K562 (cell line): ENCODE measurements at regions not wholly inside any gene's neighbourhood (a gene's known extent, or its start where the extent isn't known, plus 50 kb on each side); places are given as distances from the start of the nearest gene placed in this dataset.

Experiments used
- ATAC-seq: fragments of 200-7000 bp; cut with Tn5 transposase; 3 replicates; pipeline ENCODE4 v1.9.1; 2020; ENCODE audit warnings: moderate library complexity
- BruUV-seq: library from RNA; stranded (reverse); fragments of 400-500 nt; replicated peaks from 2 replicates; lab custom pipeline; 2021; lab: Mats Ljungman, UMichigan
- CTCF ChIA-PET: fragments of 300-600 bp; formaldehyde crosslinking; extraction: SDS; loops from one replicate; lab custom pipeline; 2021; ENCODE audit warnings: low intra/inter-chr PET ratio; lab: Yijun Ruan, JAX
- POLR2A ChIA-PET: fragments of 300-600, 350-650 bp; sonication (Branson Sonifier 250); formaldehyde crosslinking; extraction: SDS; loops from one replicate; lab custom pipeline; 2021; ENCODE audit warnings: antibody characterized with exemption, inconsistent platforms; lab: Yijun Ruan, JAX
- DNase-seq, 4 experiments: peaks; one replicate each; pipeline versions ENCODE4 v3.0.0 to v3.0.0-alpha.2; 2011 to 2018; ENCODE audit warnings: low spot score in 3 of 4, mixed read lengths in 3 of 4; ENCODE audit errors: extremely low read depth in 1 of 4
- FAIRE-seq: peaks from 2 replicates; lab custom pipeline; 2011; peaks lifted over from hg19 to GRCh38; lab: Jason Lieb, UNC
- H2AFZ ChIP-seq: 2 replicates; pipeline ENCODE4 v1.6.0; 2011; ENCODE audit warnings: low read depth, low read length, control low read depth, inconsistent platforms
- H3K27ac ChIP-seq: fragments of 200-600 bp; 3 replicates; pipeline ENCODE4 v1.8.0; 2011; ENCODE audit warnings: low read depth, mild to moderate bottlenecking, control low read depth, inconsistent platforms, low read length, moderate library complexity, mixed read lengths; ENCODE audit errors: extremely low read depth
- H3K27me3 ChIP-seq, 2 experiments: fragments of 300-600 bp in 1 of 2; 2 replicates in 1 of 2; 3 replicates in 1 of 2; pipeline versions ENCODE4 v1.6.0 to v1.8.0; 2011; ENCODE audit warnings: inconsistent platforms in 2 of 2, low read length in 2 of 2, mild to moderate bottlenecking in 1 of 2, mixed read lengths in 1 of 2, moderate library complexity in 1 of 2; ENCODE audit not compliant: control insufficient read depth in 2 of 2, insufficient read depth in 2 of 2
- H3K36me3 ChIP-seq: fragments of 300-600 bp; 3 replicates; pipeline ENCODE4 v1.8.0; 2011; ENCODE audit warnings: mild to moderate bottlenecking, low read length, inconsistent platforms; ENCODE audit not compliant: control insufficient read depth, insufficient read depth
- H3K4me1 ChIP-seq, 2 experiments: fragments of 200-600 bp in 1 of 2; replicated peaks in 1 of 2; 2 replicates in 1 of 2; 3 replicates in 1 of 2; pipeline versions ENCODE4 v1.5.1 to v1.8.0; 2011; ENCODE audit warnings: inconsistent platforms in 2 of 2, low read length in 2 of 2, mild to moderate bottlenecking in 1 of 2, mixed read lengths in 1 of 2, moderate library complexity in 1 of 2; ENCODE audit not compliant: control insufficient read depth in 2 of 2, insufficient read depth in 2 of 2
- H3K4me2 ChIP-seq: 2 replicates; pipeline ENCODE4 v1.6.1; 2011; ENCODE audit warnings: low read length, control low read depth, inconsistent platforms, mixed read lengths; ENCODE audit not compliant: insufficient read depth
- H3K4me3 ChIP-seq: fragments of 200-600 bp; sonication (generic), shearing (Covaris generic); 2 replicates; pipeline ENCODE4 v1.5.1; 2016; ENCODE audit warnings: control low read depth, inconsistent platforms
- H3K79me2 ChIP-seq: fragments of 200-600 bp; 3 replicates; pipeline ENCODE4 v1.8.0; 2011; ENCODE audit warnings: low read length, inconsistent platforms; ENCODE audit not compliant: control insufficient read depth, insufficient read depth
- H3K9ac ChIP-seq, 2 experiments: 2 replicates each; pipeline versions ENCODE4 v1.6.0 to v1.6.1; 2011; ENCODE audit warnings: low read depth in 2 of 2, low read length in 2 of 2, control low read depth in 1 of 2, inconsistent platforms in 1 of 2, mild to moderate bottlenecking in 1 of 2, mixed read lengths in 1 of 2; ENCODE audit not compliant: insufficient read depth in 1 of 2
- H3K9me1 ChIP-seq: one replicate; pipeline ENCODE4 v1.6.0; 2011; ENCODE audit warnings: inconsistent platforms, mild to moderate bottlenecking, low read length, moderate library complexity; ENCODE audit not compliant: control insufficient read depth, insufficient read depth
- H3K9me3 ChIP-seq: replicated peaks from 2 replicates; pipeline ENCODE4 v1.5.1; 2011; ENCODE audit warnings: low read depth, low read length, inconsistent platforms; ENCODE audit not compliant: control insufficient read depth, insufficient read depth
- H4K20me1 ChIP-seq: replicated peaks from 2 replicates; pipeline ENCODE4 v1.6.1; 2011; ENCODE audit warnings: low read length, inconsistent platforms, mixed read lengths; ENCODE audit not compliant: control insufficient read depth, insufficient read depth
- BCL6 ChIP-seq: fragments of 250-450 bp; sonication (Bioruptor Pico); IDR thresholded peaks from 2 replicates; pipeline ENCODE4 v1.4.0; 2020
- E2F3 ChIP-seq: fragments of 250-450 bp; sonication (Bioruptor Pico); IDR thresholded peaks from 2 replicates; pipeline ENCODE4 v1.4.0; 2020; ENCODE audit warnings: mild to moderate bottlenecking
- ELF1 ChIP-seq: fragments of 200-800 bp; sonication (Bioruptor generic); IDR thresholded peaks from 2 replicates; pipeline ENCODE4 v1.6.1; 2016; ENCODE audit warnings: missing genetic modification characterization, missing compliant biosample characterization
- MAFF ChIP-seq: IDR thresholded peaks from 2 replicates; pipeline ENCODE4 v1.6.1; 2012; ENCODE audit warnings: low read length, improper control_type of control experiment
- NCOA6 ChIP-seq: fragments of 450-650 bp; IDR thresholded peaks from 2 replicates; pipeline ENCODE4 v1.6.1; 2017; ENCODE audit warnings: mild to moderate bottlenecking
- RAD51 ChIP-seq: fragments of 450-650 bp; IDR thresholded peaks from 2 replicates; pipeline ENCODE4 v1.7.1; 2016; ENCODE audit warnings: low read depth, mild to moderate bottlenecking, borderline replicate concordance
- RFX7 ChIP-seq: fragments of 250-450 bp; sonication (Bioruptor Pico); IDR thresholded peaks from 2 replicates; pipeline ENCODE4 v1.5.1; 2021; ENCODE audit warnings: mild to moderate bottlenecking
- RNF2 ChIP-seq: sonication (generic); IDR thresholded peaks from 2 replicates; pipeline ENCODE4 v1.6.1; 2016
- TAF7 ChIP-seq: fragments of 450-650 bp; IDR thresholded peaks from 2 replicates; pipeline ENCODE4 v1.6.1; 2016; ENCODE audit warnings: missing genetic modification characterization, missing compliant biosample characterization
- TEAD1 ChIP-seq, 2 experiments: fragments of 450-650 bp in 1 of 2; sonication (generic) in 1 of 2; formaldehyde crosslinking; IDR thresholded peaks; 2 replicates each; pipeline versions ENCODE4 v1.4.0 to v1.8.0; 2020 to 2022; ENCODE audit warnings: mild to moderate bottlenecking in 2 of 2, missing genetic modification reagents in 1 of 2
- TSC22D4 ChIP-seq: fragments of 450-650 bp; IDR thresholded peaks from 2 replicates; pipeline ENCODE4 v1.6.1; 2016; ENCODE audit warnings: missing genetic modification characterization, missing biosample characterization, control low read depth
- ZBTB8A ChIP-seq: fragments of 450-650 bp; IDR thresholded peaks from 2 replicates; pipeline ENCODE4 v1.6.1; 2018; ENCODE audit warnings: mild to moderate bottlenecking, moderate library complexity; ENCODE audit not compliant: partially characterized antibody
- ZNF165 ChIP-seq: fragments of 250-450 bp; sonication (Bioruptor Pico); IDR thresholded peaks from 2 replicates; pipeline ENCODE4 v1.4.0; 2020; ENCODE audit warnings: borderline replicate concordance
- ZNF449 ChIP-seq: fragments of 250-450 bp; sonication (Bioruptor Pico); IDR thresholded peaks from 2 replicates; pipeline ENCODE4 v1.8.0; 2022; ENCODE audit warnings: moderate library complexity, mild to moderate bottlenecking, inconsistent platforms
- WGBS: fragments of 100-300 bp; shearing (Covaris generic); methylation state at CpG from one replicate; pipeline ENCODE4 v1.1.6; 2016; ENCODE audit warnings: low coverage, mixed read lengths; ENCODE audit not compliant: insufficient coverage; ENCODE audit errors: missing lambda C conversion rate; 5-methylcytosine and 5-hydroxymethylcytosine counted together
- in situ Hi-C: fragments of 300-500 bp; cut with MboI; formaldehyde crosslinking; loops from 4 replicates; pipeline ENCODE4 v1.15.0; 2018; ENCODE audit warnings: inconsistent platforms, mixed read lengths
- intact Hi-C: fragments of 100-400 bp; cut with micrococcal nuclease; formaldehyde crosslinking; loops from 2 replicates; pipeline ENCODE4 v1.14.2; 2022

GRCh38 chr9:89941875-89942274, 337.1 kb downstream of the GADD45G start:
- no peak overlapping the region for H3K9ac ChIP-seq
- no peaks in the 10 kb centered on the region for H3K4me1 ChIP-seq
- no peaks in the 10 kb centered on the region for H3K36me3 ChIP-seq
- CTCF ChIA-PET = no interaction called here
- no peak for ATAC-seq
- H3K9me1 ChIP-seq = no peaks in the 10 kb centered on the region
- POLR2A ChIA-PET = no interaction called here
- BruUV-seq = no TSS peak
- WGBS = 0% methylated on average over 2 of the region's 2 CpGs
- no peak for FAIRE-seq
- H3K79me2 ChIP-seq = no peaks in the 10 kb centered on the region
- no peak for DNase-seq
- no peak overlapping the region for H3K4me2 ChIP-seq
- H3K27ac ChIP-seq = no peak overlapping the region
- H3K4me3 ChIP-seq = no peak overlapping the region
- TF ChIP-seq BCL6 (CRISPR knock-in tag) (no peak), RAD51 (no peak), ZNF165 (no peak), RFX7 (no peak)
- no peaks in the 10 kb centered on the region for H4K20me1 ChIP-seq
- no peaks in the 10 kb centered on the region for H3K9me3 ChIP-seq
- intact Hi-C loops = no loop called here
- H2AFZ ChIP-seq = no peak overlapping the region
- H3K27me3 ChIP-seq = peaks cover 0 to 8% of the 10 kb centered on the region in 2 experiments; a peak in 2 of 5 replicates
- in situ Hi-C loops = no loop called here

GRCh38 chr9:89942643-89943042, 337.8 kb downstream of the GADD45G start:
- no peaks in the 10 kb centered on the region for H3K4me1 ChIP-seq
- H3K36me3 ChIP-seq = no peaks in the 10 kb centered on the region
- no peaks in the 10 kb centered on the region for H4K20me1 ChIP-seq
- no peak overlapping the region for H3K9ac ChIP-seq
- 0% methylated on average over 7 of the region's 7 CpGs for WGBS
- ATAC-seq = no peak
- FAIRE-seq = no peak
- CTCF ChIA-PET = no interaction called here
- in situ Hi-C loops = no loop called here
- no peaks in the 10 kb centered on the region for H3K9me1 ChIP-seq
- no peaks in the 10 kb centered on the region for H3K79me2 ChIP-seq
- no peak for DNase-seq
- H3K4me3 ChIP-seq = no peak overlapping the region
- no peaks in the 10 kb centered on the region for H3K9me3 ChIP-seq
- no peak overlapping the region for H3K27ac ChIP-seq
- TF ChIP-seq TEAD1 (CRISPR knock-in tag; IDR thresholded peaks at IDR 0.05) = no peak
- no peak for TF ChIP-seq ELF1 (tag)
- TF ChIP-seq MAFF = no peak
- TF ChIP-seq ZBTB8A = no peak
- TF ChIP-seq NCOA6 = no peak
- TF ChIP-seq TAF7 = no peak
- TF ChIP-seq RNF2 = no peak
- no peak for TF ChIP-seq ZNF449 (CRISPR knock-in tag)
- TF ChIP-seq E2F3 (CRISPR knock-in tag) = no peak
- TF ChIP-seq TSC22D4 (tag) = no peak
- BruUV-seq = no TSS peak
- H2AFZ ChIP-seq = no peak overlapping the region
- H3K27me3 ChIP-seq = peaks cover 0 to 8% of the 10 kb centered on the region in 2 experiments; a peak in 2 of 5 replicates
- H3K4me2 ChIP-seq = no peak overlapping the region
- POLR2A ChIA-PET = interaction anchor here (0.6 kb wide), 1 partner anchor 27 kb away, joined by 3 read pairs; no protein-coding TSS in a partner anchor
- intact Hi-C loops = no loop called here
